Endothelial cell of umbilical vein (primary cell): ENCODE measurements at regions not wholly inside any gene's neighbourhood (a gene's known extent, or its start where the extent isn't known, plus 50 kb on each side); places are given as distances from the start of the nearest gene placed in this dataset.

Experiments used
- BruUV-seq: library from RNA; stranded (reverse); fragments of 400-500 nt; replicated peaks from 2 replicates; lab custom pipeline; 2021; lab: Mats Ljungman, UMichigan
- CTCF ChIA-PET: fragments of 300-600, 350-600 bp; sonication (Branson Sonifier 250); formaldehyde crosslinking; loops from one replicate; lab custom pipeline; 2021; ENCODE audit warnings: antibody characterized with exemption, inconsistent platforms; lab: Charles Lee
- POLR2A ChIA-PET: fragments of 300-600, 350-600 bp; sonication (Branson Sonifier 250); formaldehyde crosslinking; loops from one replicate; lab custom pipeline; 2021; ENCODE audit warnings: antibody characterized with exemption, inconsistent platforms; lab: Charles Lee
- DNase-seq: peaks from one replicate; pipeline ENCODE4 v3.0.0-alpha.2; 2011; ENCODE audit warnings: low read depth, low spot score
- FAIRE-seq: peaks from 2 replicates; lab custom pipeline; 2011; peaks lifted over from hg19 to GRCh38; lab: Jason Lieb, UNC
- H2AFZ ChIP-seq: 2 replicates; pipeline ENCODE4 v1.6.0; 2012; ENCODE audit warnings: low read depth, low read length, control low read depth, inconsistent platforms
- H3K27ac ChIP-seq: 2 replicates; pipeline ENCODE4 v1.5.1; 2011; ENCODE audit warnings: low read depth, mild to moderate bottlenecking, control low read depth, low read length, moderate library complexity; ENCODE audit not compliant: insufficient read depth
- H3K27me3 ChIP-seq, 2 experiments: 2 replicates each; pipeline versions ENCODE4 v1.6.0 to v1.6.1; 2011; ENCODE audit warnings: low read length in 2 of 2, mixed read lengths in 1 of 2; ENCODE audit not compliant: control insufficient read depth in 2 of 2, insufficient read depth in 2 of 2
- H3K36me3 ChIP-seq, 2 experiments: 2 replicates in 1 of 2; 3 replicates in 1 of 2; pipeline ENCODE4 v1.5.1; 2011; ENCODE audit warnings: low read length in 2 of 2, mild to moderate bottlenecking in 1 of 2, moderate library complexity in 1 of 2; ENCODE audit not compliant: control insufficient read depth in 2 of 2, insufficient read depth in 2 of 2; ENCODE audit errors: extremely low read depth in 1 of 2
- H3K4me1 ChIP-seq: 3 replicates; pipeline ENCODE4 v1.5.1; 2011; ENCODE audit warnings: mild to moderate bottlenecking, low read length; ENCODE audit not compliant: control insufficient read depth, insufficient read depth; ENCODE audit errors: extremely low read depth
- H3K4me2 ChIP-seq: 2 replicates; pipeline ENCODE4 v1.6.1; 2011; ENCODE audit warnings: low read length, control low read depth, mixed read lengths; ENCODE audit not compliant: insufficient read depth
- H3K4me3 ChIP-seq, 3 experiments: fragments of 200-600 bp in 1 of 3; sonication (generic), shearing (Covaris generic) in 1 of 3; replicated peaks in 1 of 3; 2 replicates each; pipeline ENCODE4 v1.5.1; 2011 to 2016; ENCODE audit warnings: control low read depth in 3 of 3, low read length in 3 of 3, mild to moderate bottlenecking in 2 of 3, inconsistent platforms in 1 of 3, low read depth in 1 of 3, moderate library complexity in 1 of 3; ENCODE audit not compliant: insufficient read depth in 1 of 3
- H3K79me2 ChIP-seq: 2 replicates; pipeline ENCODE4 v1.6.0; 2012; ENCODE audit warnings: low read length, inconsistent platforms; ENCODE audit not compliant: control insufficient read depth, insufficient read depth
- H3K9ac ChIP-seq: replicated peaks from 2 replicates; pipeline ENCODE3; 2011; ENCODE audit warnings: low read length, control low read depth; ENCODE audit not compliant: insufficient read depth; ENCODE audit errors: extremely low read depth
- H3K9me1 ChIP-seq: replicated peaks from 3 replicates; pipeline ENCODE4 v1.6.0; 2011; ENCODE audit warnings: mild to moderate bottlenecking, low read length; ENCODE audit not compliant: control insufficient read depth, insufficient read depth; ENCODE audit errors: extremely low read depth
- H3K9me3 ChIP-seq: replicated peaks from 2 replicates; pipeline ENCODE4 v1.5.1; 2012; ENCODE audit warnings: low read length, inconsistent platforms; ENCODE audit not compliant: control insufficient read depth, insufficient read depth
- H4K20me1 ChIP-seq: replicated peaks from 2 replicates; pipeline ENCODE3; 2011; ENCODE audit warnings: mild to moderate bottlenecking, low read length; ENCODE audit not compliant: control insufficient read depth, insufficient read depth; ENCODE audit errors: extremely low read depth
- EZH2 ChIP-seq: IDR thresholded peaks from 2 replicates; pipeline ENCODE4 v1.6.1; 2012; ENCODE audit warnings: borderline replicate concordance, low read depth, mild to moderate bottlenecking, moderate library complexity, low read length, inconsistent platforms; ENCODE audit not compliant: severe bottlenecking
- FOS ChIP-seq: IDR thresholded peaks from 2 replicates; pipeline ENCODE4 v1.6.1; 2011; ENCODE audit warnings: mild to moderate bottlenecking, low read length, moderate library complexity, borderline replicate concordance; ENCODE audit not compliant: insufficient read depth
- GATA2 ChIP-seq: IDR thresholded peaks from 2 replicates; pipeline ENCODE4 v1.7.0; 2011; ENCODE audit warnings: low read depth, mild to moderate bottlenecking, moderate library complexity, mixed read lengths, low read length; ENCODE audit not compliant: insufficient read length, insufficient read depth
- JUN ChIP-seq: IDR thresholded peaks from 2 replicates; pipeline ENCODE4 v1.6.1; 2011; ENCODE audit warnings: borderline replicate concordance, low read depth; ENCODE audit not compliant: insufficient read length, insufficient read depth
- MYC ChIP-seq: IDR thresholded peaks from one replicate; pipeline ENCODE4 v1.6.1; 2011; ENCODE audit warnings: mild to moderate bottlenecking, low read depth, low read length
- POLR2A ChIP-seq: IDR thresholded peaks from 2 replicates; pipeline ENCODE4 v1.6.1; 2012; ENCODE audit warnings: low read depth, mild to moderate bottlenecking, control low read depth, low read length
- POLR2AphosphoS5 ChIP-seq: IDR thresholded peaks from 2 replicates; pipeline ENCODE4 v1.6.1; 2012; ENCODE audit warnings: low read depth, mild to moderate bottlenecking, control low read depth, low read length, moderate library complexity; ENCODE audit not compliant: insufficient read depth
- dilution Hi-C: fragments of 300-500 bp; cut with MboI; formaldehyde crosslinking; loops from one replicate; pipeline ENCODE4 v1.15.0; 2019; ENCODE audit warnings: low sequenced_read_pairs; ENCODE audit not compliant: extremely low pct_ligation_motif_present
- intact Hi-C: fragments of 100-400 bp; cut with micrococcal nuclease; formaldehyde crosslinking; loops from one replicate; pipeline ENCODE4 v1.10.0; 2022
- TF ChIP-seq, protein P1 (sequence below): IDR thresholded peaks from 2 replicates; pipeline ENCODE4 v1.6.1; 2011; ENCODE audit not compliant: insufficient read depth, insufficient read length
- TF ChIP-seq, protein P2 (sequence below), 2 donors: IDR thresholded peaks; 1 replicate in 1 of 2; 2 replicates in 1 of 2; pipeline ENCODE4 v1.5.1; 2011; ENCODE audit warnings: low read length in 2 of 2, mild to moderate bottlenecking in 2 of 2, moderate library complexity in 2 of 2, control low read depth in 1 of 2, inconsistent platforms in 1 of 2, low read depth in 1 of 2; ENCODE audit not compliant: insufficient read depth in 1 of 2; ENCODE audit errors: extremely low read depth in 1 of 2

DNA sequence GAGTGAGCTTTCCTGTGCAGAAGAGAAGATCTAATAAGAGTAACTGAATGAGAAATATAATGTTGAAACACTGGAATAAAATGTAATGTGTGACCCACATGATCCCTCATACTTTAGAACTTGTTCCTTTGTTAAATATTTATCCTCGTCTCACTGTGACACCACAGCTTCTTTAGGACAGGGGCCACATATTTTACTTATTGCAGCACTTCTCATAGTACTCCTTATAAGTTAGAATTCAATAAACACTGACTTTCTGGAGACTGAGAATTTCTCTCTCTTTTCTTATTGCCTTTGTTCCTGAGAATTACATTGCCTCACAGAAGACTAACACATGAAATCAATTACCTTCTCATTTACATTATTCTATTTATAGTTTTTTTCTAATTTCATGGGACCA is 1234.6 kb upstream of the CHAC2 start:
- intact Hi-C loops (no loop called here), dilution Hi-C loops (no loop called here)
- BruUV-seq, result no TSS peak
- H3K9me1 ChIP-seq, result no peaks in the 10 kb centered on the region
- no peaks in the 10 kb centered on the region for H3K79me2 ChIP-seq
- H3K27ac ChIP-seq, result no peak overlapping the region
- no peaks in the 10 kb centered on the region for H4K20me1 ChIP-seq
- no peak overlapping the region for H2AFZ ChIP-seq
- no peaks in the 10 kb centered on the region for H3K9me3 ChIP-seq
- TF ChIP-seq GATA2, result no peak
- TF ChIP-seq, protein P1, sequence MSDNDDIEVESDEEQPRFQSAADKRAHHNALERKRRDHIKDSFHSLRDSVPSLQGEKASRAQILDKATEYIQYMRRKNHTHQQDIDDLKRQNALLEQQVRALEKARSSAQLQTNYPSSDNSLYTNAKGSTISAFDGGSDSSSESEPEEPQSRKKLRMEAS, result no peak
- no peak for TF ChIP-seq JUN
- TF ChIP-seq MYC, result no peak
- no peak for TF ChIP-seq POLR2AphosphoS5
- no peak for TF ChIP-seq EZH2
- TF ChIP-seq FOS, result no peak
- no peaks in the 10 kb centered on the region for H3K4me1 ChIP-seq
- H3K36me3 ChIP-seq, result no peaks in the 10 kb centered on the region
- no peak overlapping the region for H3K9ac ChIP-seq
- H3K27me3 ChIP-seq, result no peaks in the 10 kb centered on the region
- DNase-seq (no peak), FAIRE-seq (no peak)
- no peak overlapping the region for H3K4me3 ChIP-seq
- CTCF ChIA-PET, result no interaction called here
- no peak overlapping the region for H3K4me2 ChIP-seq
- POLR2A ChIA-PET, result no interaction called here

DNA sequence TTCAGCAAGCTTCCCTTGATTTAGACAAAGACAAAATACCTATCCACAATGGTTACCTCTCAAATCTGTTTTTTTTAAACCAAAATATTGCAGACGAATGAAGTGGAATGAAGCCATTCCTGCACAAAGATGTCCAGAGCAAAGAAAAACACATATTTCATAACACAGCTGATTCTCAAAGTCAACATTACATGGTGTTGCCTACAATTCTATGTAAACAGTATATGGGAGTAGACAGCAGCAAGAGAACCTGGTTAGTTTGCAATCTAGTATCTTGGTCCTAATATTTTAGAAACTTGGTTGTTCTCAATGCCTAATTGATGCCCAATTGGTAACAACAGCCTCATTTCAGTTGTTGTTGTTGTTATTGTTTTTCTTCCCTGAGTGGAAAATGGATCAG is 1240.9 kb upstream of the CHAC2 start:
- no peak overlapping the region for H3K27ac ChIP-seq
- BruUV-seq, result no TSS peak
- TF ChIP-seq POLR2A, result no peak
- TF ChIP-seq, protein P1, result no peak
- TF ChIP-seq FOS, result no peak
- no peak for TF ChIP-seq POLR2AphosphoS5
- TF ChIP-seq, protein P2, sequence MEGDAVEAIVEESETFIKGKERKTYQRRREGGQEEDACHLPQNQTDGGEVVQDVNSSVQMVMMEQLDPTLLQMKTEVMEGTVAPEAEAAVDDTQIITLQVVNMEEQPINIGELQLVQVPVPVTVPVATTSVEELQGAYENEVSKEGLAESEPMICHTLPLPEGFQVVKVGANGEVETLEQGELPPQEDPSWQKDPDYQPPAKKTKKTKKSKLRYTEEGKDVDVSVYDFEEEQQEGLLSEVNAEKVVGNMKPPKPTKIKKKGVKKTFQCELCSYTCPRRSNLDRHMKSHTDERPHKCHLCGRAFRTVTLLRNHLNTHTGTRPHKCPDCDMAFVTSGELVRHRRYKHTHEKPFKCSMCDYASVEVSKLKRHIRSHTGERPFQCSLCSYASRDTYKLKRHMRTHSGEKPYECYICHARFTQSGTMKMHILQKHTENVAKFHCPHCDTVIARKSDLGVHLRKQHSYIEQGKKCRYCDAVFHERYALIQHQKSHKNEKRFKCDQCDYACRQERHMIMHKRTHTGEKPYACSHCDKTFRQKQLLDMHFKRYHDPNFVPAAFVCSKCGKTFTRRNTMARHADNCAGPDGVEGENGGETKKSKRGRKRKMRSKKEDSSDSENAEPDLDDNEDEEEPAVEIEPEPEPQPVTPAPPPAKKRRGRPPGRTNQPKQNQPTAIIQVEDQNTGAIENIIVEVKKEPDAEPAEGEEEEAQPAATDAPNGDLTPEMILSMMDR (IDR thresholded peaks at IDR 0.05; ENCODE audit: extremely low read depth in 1 of 2, insufficient read depth in 1 of 2, low read depth in 1 of 2, low read length in 2 of 2), result no peak
- no peak for TF ChIP-seq GATA2
- TF ChIP-seq JUN, result no peak
- TF ChIP-seq EZH2, result no peak
- no peak for TF ChIP-seq MYC
- H3K9me3 ChIP-seq, result no peaks in the 10 kb centered on the region
- ChIA-PET CTCF (no interaction called here), POLR2A (no interaction called here)
- no peak overlapping the region for H3K4me3 ChIP-seq
- no peaks in the 10 kb centered on the region for H3K27me3 ChIP-seq
- H4K20me1 ChIP-seq, result no peaks in the 10 kb centered on the region
- no peak overlapping the region for H3K4me2 ChIP-seq
- H3K9me1 ChIP-seq, result no peaks in the 10 kb centered on the region
- H3K9ac ChIP-seq, result no peak overlapping the region
- dilution Hi-C loops, result no loop called here
- no peaks in the 10 kb centered on the region for H3K79me2 ChIP-seq
- DNase-seq (no peak), FAIRE-seq (no peak)
- no peaks in the 10 kb centered on the region for H3K36me3 ChIP-seq
- intact Hi-C loops, result no loop called here
- H3K4me1 ChIP-seq, result no peaks in the 10 kb centered on the region
- no peak overlapping the region for H2AFZ ChIP-seq
